IMR-90 (cell line): ENCODE measurements at regions not wholly inside any gene's neighbourhood (a gene's known extent, or its start where the extent isn't known, plus 50 kb on each side); places are given as distances from the start of the nearest gene placed in this dataset.

Experiments
- BHLHE40 ChIP-seq: fragments of 150-350 bp; IDR thresholded peaks from 2 replicates; pipeline ENCODE4 v1.6.1; 2016; ENCODE audit warnings: mild to moderate bottlenecking, low read depth, low read length
- CEBPB ChIP-seq: IDR thresholded peaks from 2 replicates; pipeline ENCODE4 v1.6.1; 2012; ENCODE audit warnings: low read depth, low read length, improper control_type of control experiment
- MAFK ChIP-seq: IDR thresholded peaks from 2 replicates; pipeline ENCODE4 v1.6.1; 2012; ENCODE audit warnings: low read depth, low read length, improper control_type of control experiment
- MAZ ChIP-seq: IDR thresholded peaks from 2 replicates; pipeline ENCODE4 v1.6.1; 2012; ENCODE audit warnings: low read depth, mild to moderate bottlenecking, low read length, improper control_type of control experiment, moderate library complexity, borderline replicate concordance
- NFE2L2 ChIP-seq: fragments of 150-350 bp; IDR thresholded peaks from 2 replicates; pipeline ENCODE4 v1.6.1; 2016; ENCODE audit warnings: low read depth, mild to moderate bottlenecking, low read length
- POLR2A ChIP-seq: IDR thresholded peaks from 2 replicates; pipeline ENCODE4 v1.6.1; 2012; ENCODE audit warnings: mild to moderate bottlenecking, low read depth, low read length
- RAD21 ChIP-seq: IDR thresholded peaks from 2 replicates; pipeline ENCODE4 v1.6.1; 2012; ENCODE audit warnings: low read length, improper control_type of control experiment
- RCOR1 ChIP-seq: IDR thresholded peaks from 2 replicates; pipeline ENCODE4 v1.6.1; 2012; ENCODE audit warnings: mild to moderate bottlenecking, low read length, improper control_type of control experiment; ENCODE audit not compliant: insufficient replicate concordance
- RFX5 ChIP-seq: IDR thresholded peaks from 2 replicates; pipeline ENCODE4 v1.8.0; 2012; ENCODE audit warnings: low read depth, mild to moderate bottlenecking, low read length, moderate library complexity
- SMC3 ChIP-seq: fragments of 150-350 bp; IDR thresholded peaks from 2 replicates; pipeline ENCODE4 v1.6.1; 2016; ENCODE audit warnings: low read depth, mild to moderate bottlenecking, antibody characterized with exemption, low read length, moderate library complexity
- TF ChIP-seq, protein P1 (sequence below): conservative IDR thresholded peaks from 2 replicates; pipeline ENCODE4 v1.5.1; 2012; ENCODE audit warnings: mild to moderate bottlenecking, low read depth, low read length, improper control_type of control experiment
- TF ChIP-seq, protein P2 (sequence below): fragments of 150-350 bp; IDR thresholded peaks from 2 replicates; pipeline ENCODE4 v1.6.1; 2016; ENCODE audit warnings: low read depth, mild to moderate bottlenecking, low read length, moderate library complexity, borderline replicate concordance
- TF ChIP-seq, protein P3 (sequence below): fragments of 150-350 bp; IDR thresholded peaks from 2 replicates; pipeline ENCODE4 v1.6.1; 2017; ENCODE audit warnings: mild to moderate bottlenecking, antibody characterized with exemption, low read length, low read depth

DNA sequence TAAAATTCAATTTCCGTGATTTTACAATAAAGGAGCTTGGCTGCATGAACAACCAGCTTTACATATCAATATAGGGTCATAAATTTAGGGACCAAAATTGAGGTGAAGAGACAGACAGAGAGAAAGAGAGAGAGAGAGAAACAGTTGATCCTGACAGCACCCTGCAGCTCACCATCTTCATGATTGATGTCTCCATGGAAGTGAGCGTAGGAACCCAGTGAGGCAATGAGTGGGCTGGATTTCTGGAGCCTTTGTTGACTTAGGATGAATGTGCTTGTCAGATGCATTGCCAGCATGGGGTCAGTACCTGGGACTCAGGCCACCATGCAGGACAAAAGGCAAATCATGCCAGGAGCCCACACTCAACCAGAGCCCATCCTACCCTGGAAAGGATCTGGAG, 165.1 kb upstream of the SYNDIG1 start:
- TF ChIP-seq, protein P1, sequence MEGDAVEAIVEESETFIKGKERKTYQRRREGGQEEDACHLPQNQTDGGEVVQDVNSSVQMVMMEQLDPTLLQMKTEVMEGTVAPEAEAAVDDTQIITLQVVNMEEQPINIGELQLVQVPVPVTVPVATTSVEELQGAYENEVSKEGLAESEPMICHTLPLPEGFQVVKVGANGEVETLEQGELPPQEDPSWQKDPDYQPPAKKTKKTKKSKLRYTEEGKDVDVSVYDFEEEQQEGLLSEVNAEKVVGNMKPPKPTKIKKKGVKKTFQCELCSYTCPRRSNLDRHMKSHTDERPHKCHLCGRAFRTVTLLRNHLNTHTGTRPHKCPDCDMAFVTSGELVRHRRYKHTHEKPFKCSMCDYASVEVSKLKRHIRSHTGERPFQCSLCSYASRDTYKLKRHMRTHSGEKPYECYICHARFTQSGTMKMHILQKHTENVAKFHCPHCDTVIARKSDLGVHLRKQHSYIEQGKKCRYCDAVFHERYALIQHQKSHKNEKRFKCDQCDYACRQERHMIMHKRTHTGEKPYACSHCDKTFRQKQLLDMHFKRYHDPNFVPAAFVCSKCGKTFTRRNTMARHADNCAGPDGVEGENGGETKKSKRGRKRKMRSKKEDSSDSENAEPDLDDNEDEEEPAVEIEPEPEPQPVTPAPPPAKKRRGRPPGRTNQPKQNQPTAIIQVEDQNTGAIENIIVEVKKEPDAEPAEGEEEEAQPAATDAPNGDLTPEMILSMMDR, result no peak
- TF ChIP-seq POLR2A, result no peak
- TF ChIP-seq MAFK, result no peak
- no peak for TF ChIP-seq MAZ
- no peak for TF ChIP-seq RAD21
- TF ChIP-seq, protein P2, sequence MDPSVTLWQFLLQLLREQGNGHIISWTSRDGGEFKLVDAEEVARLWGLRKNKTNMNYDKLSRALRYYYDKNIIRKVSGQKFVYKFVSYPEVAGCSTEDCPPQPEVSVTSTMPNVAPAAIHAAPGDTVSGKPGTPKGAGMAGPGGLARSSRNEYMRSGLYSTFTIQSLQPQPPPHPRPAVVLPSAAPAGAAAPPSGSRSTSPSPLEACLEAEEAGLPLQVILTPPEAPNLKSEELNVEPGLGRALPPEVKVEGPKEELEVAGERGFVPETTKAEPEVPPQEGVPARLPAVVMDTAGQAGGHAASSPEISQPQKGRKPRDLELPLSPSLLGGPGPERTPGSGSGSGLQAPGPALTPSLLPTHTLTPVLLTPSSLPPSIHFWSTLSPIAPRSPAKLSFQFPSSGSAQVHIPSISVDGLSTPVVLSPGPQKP, result no peak
- no peak for TF ChIP-seq RCOR1
- no peak for TF ChIP-seq BHLHE40
- TF ChIP-seq NFE2L2, result no peak
- TF ChIP-seq RFX5, result no peak
- TF ChIP-seq CEBPB, result no peak
- TF ChIP-seq, protein P3, sequence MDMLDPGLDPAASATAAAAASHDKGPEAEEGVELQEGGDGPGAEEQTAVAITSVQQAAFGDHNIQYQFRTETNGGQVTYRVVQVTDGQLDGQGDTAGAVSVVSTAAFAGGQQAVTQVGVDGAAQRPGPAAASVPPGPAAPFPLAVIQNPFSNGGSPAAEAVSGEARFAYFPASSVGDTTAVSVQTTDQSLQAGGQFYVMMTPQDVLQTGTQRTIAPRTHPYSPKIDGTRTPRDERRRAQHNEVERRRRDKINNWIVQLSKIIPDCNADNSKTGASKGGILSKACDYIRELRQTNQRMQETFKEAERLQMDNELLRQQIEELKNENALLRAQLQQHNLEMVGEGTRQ, result no peak
- no peak for TF ChIP-seq SMC3
